SIG-M5 treated with dmso at 0.1 percent for 504 hours (cell line): ENCODE measurements at regions not wholly inside any gene's neighbourhood (a gene's known extent, or its start where the extent isn't known, plus 50 kb on each side); places are given as distances from the start of the nearest gene placed in this dataset.

ENCODE experiments used
- DNase-seq: peaks from one replicate; lab custom pipeline; 2025; ENCODE audit not compliant: unreplicated experiment; lab: John Stamatoyannopoulos, UW

GRCh38 chr1:69295265-69295664 lies 272.5 kb upstream of the LRRC7 start:
- DNase-seq = no peak

- DNase-seq = no peak
Observed at GRCh38 chr1:69305621-69306020, 262.1 kb upstream of the LRRC7 start.

DNA sequence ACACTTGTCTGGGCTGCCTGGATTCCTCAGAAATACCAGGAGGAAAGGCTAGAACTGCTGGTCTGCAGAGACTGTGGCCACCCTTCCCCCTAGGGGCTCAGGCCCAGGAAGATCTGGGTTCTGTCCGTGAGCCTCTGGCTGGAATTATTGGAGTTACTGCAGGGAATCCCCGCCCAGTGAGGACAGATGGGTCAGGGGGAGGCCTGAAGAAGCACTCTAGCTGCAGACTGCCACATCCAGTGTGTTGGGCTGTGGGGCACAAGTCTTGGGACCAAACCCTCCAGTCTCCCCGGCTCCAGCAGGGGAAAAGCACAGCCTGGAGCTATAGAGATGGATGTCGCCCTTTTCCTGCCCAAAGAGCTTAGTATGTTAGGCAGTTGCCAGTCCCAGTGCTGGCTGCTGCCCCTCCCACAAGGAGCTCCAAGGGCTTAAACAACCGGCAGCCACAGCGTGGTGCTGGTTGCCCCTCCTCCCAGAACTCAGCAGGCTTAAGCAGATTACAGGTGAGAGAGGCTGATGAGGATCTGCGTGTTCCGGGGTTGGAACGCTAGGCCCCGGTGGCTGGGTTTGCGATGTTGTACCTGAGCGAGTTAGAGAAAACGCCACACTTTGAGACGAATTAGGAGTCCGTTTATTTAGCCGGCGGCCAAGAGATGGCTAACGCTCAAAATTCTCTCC lies 255.5 kb upstream of the LRRC7 start:
- no peak for DNase-seq

DNA sequence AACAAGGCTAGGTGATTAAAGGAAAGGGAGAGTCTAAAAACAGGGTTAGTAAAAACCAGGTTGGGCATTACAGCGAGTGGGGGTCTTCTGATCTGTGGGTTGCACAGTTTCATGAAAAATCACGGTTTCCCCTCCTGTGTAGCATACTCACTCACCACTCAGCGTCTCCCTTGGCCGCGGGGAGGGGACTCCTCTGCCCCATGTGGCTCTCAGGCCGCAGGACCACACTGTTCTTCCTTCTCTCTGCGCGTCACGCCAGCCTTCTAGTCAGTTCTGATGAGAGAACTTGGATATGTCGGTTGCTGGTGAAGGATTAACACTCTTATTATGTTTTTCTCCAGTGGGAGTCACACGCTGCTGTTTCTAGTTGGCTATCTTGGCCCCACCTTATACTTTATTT lies 254.6 kb upstream of the LRRC7 start:
- DNase-seq = no peak

GRCh38 chr1:69315416-69315815 lies 252.3 kb upstream of the LRRC7 start:
- DNase-seq = no peak

- DNase-seq = no peak
Observed at GRCh38 chr1:69315823-69316222, 251.9 kb upstream of the LRRC7 start.

GRCh38 chr1:69319287-69319686 lies 248.4 kb upstream of the LRRC7 start:
- no peak for DNase-seq

DNA sequence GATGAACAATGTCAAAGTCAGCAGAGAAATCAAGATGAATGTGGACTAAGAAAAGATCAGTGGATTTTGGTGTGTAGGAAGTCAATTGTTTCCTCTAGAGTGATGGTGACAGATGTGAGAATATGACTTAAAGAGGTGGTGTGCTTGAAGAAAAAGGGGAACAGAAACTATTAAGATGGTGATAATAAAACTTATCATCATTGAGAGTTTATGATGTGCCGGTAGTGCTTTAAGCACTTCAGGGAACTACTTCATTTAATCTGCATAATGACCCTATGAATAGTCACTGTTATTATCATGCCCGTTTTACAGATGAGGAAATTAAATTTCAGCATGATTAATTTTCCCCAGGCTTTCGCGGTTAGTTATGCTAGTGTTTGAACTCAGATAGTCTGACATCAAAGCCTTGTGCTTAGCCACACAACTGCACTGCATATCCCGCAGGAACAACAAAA lies 246.9 kb upstream of the LRRC7 start:
- no peak for DNase-seq

DNA sequence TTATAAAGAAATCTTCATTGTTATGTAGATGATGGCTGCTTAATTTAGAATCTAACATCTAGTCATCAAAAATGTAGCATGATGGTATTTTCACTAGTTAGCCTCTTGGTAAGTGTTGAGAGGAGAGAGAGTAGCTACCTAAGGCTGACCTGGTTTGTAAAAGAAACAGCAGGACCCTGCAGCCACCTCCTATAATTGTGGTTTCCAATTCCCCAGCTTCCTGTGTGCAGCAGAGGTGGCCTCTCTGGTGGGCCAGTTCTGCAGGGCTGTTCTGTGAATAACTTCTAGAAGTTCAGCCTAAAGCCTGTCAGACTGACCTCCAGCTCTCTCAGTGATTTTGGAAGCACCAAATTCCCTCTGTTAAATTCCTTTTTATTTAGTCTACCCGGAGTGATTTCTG lies 246.4 kb upstream of the LRRC7 start:
- no peak for DNase-seq

GRCh38 chr1:69328186-69328585 lies 239.5 kb upstream of the LRRC7 start:
- no peak for DNase-seq

DNA sequence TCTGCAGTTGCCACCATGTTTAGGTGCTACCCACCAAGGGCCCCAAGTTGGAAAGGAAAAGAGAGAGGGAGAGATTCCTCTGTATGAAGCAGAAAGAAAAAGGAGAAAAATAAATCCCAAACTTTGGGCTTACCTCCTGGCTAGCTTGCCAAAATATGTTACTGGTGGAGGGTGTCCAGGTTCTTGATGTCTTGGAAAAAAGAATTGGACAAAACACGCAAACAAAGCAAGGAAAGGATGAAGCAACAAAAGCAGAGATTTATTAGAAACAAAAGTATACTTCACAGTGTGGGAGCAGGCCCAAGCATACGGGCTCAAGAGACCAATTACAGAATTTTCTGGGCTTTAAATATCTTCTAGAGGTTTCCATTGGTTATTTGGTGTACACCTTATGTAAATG lies 204.5 kb upstream of the LRRC7 start:
- no peak for DNase-seq

DNA sequence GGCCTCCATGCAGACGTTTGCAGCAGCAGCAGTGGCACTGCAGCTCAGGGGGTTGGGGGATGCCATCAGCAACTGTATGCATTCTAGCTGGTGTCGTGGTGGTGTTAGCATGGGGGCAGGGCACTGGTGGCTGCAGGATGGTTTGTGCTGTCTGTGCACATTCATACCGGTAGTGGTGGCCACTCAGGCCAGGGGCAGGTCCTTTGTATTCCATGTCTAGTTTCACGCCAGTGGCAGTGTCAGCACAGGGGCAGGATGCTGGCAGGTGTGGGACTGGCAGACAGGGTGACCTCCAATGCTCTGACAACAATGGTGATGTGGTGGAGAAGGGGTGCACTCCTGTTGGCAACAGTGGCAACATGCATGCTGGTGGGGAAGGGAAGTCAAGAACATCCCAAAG lies 194.2 kb upstream of the LRRC7 start:
- DNase-seq = no peak

DNA sequence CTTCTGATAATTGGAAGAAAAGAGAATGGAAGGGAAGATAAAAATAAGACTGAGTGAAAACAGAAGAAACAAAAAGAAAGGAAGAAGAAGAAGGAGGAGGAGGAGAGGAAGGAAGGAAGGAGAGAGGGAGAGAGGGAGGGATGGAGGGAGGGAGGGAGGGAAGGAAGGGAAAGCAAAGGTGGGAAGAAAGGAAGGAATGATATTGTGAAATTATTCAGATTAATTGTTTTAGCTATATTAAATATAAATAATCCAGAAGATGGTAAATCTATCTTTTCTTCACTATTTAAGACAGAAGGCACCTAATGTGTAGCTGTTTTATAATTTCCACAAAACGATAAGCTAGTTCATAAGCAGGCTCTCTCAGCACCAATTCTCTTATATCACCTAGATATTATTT lies 191.3 kb upstream of the LRRC7 start:
- DNase-seq = no peak

DNA sequence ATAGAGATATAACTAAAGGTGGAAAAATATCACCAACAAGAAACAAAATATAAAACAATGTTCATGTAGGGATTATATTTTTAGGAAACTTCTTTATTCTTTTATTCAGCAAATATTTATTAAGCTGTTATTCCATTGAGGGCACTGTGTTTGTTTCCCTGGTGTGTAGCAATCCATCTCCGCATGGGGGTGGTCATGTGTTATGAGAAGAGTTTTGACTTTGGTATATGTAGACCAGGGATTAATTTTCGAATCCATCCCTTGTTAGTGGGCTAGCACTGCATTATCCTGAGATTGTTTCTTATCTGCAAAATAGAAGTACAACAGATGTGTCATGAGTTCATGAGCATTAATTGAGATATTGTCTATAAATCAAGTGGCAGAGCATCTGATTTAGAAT lies 190.2 kb upstream of the LRRC7 start:
- DNase-seq = no peak

DNA sequence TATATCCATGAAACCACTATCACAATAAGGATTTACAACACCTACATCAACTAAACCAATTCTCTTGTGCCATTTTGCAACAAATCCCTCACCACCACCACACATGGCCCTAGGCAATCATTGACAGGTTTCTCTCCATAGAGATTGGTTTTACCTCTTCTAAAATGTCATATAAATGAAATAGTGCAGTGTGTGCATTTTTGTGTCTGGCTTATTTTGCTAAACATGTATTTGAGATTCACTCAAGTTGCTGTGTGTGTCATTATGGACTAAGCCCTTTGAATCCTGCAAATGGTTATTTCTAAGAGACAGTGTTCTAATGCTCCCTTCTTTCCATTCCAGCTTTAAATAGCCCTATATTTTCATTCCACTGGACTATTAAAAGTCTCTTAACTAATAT lies 179.7 kb upstream of the LRRC7 start:
- no peak for DNase-seq

DNA sequence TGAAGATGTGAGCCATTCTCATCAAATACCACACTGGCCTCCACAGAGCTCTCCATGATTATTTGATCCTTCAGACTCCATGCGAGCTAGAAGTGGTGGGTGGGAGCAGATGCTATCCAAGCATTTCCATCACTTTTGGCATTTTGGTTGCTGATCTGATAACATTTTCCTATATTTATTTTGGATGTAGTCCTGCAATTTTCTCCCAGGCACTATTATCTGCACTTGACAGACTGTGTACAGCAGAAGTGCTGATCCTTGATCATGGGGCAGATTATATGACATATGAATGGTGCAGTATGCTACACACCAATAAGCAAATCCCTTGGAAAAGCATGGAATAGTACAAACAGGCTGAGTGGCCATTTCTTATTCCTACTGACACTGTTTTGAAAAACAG lies 167.6 kb upstream of the LRRC7 start:
- no peak for DNase-seq

DNA sequence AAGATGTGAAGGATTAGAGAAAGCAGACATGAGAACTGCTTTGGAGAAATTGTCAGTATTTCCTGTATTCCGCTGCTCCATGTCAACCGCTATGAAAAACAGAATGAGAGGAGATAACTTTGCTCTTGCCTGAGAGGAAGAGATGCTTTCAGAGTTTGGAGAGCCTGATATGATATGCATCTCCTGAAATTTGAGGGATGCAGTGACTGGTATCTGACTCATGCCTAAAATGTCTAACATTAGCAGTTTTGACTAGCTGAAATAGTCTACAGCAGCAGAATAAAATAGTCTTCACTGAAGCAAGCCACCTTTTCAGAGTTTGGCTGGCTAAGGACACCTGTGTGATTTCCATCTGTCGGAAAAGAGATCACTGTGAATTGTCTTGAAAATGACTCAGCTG lies 165.8 kb upstream of the LRRC7 start:
- no peak for DNase-seq

DNA sequence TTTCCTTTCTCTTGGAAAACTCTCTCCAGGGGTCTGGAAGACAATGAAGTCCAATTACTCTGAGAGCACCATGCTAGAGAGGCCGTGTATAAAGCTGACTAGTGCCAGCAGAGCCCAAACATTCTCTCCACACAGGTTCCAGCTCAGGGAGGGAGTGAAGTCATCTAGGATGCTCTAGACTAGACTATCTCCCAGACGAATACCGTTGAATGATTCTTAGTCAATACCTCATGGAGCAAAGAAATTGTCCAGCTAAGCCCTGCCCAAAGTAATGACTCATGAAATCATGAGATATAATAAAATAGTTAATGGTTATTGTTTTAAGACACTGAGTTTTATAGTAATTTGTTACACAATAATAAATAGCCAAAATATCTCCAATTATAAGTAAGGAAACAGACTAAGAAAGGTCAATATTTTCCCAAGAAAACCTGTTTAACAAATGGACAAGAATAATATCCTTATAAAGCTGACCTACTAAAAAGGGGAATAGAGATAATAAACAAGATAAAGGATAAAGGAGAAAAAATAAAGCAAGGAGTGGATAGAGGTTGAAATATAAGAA lies 163.9 kb upstream of the LRRC7 start:
- no peak for DNase-seq

DNA sequence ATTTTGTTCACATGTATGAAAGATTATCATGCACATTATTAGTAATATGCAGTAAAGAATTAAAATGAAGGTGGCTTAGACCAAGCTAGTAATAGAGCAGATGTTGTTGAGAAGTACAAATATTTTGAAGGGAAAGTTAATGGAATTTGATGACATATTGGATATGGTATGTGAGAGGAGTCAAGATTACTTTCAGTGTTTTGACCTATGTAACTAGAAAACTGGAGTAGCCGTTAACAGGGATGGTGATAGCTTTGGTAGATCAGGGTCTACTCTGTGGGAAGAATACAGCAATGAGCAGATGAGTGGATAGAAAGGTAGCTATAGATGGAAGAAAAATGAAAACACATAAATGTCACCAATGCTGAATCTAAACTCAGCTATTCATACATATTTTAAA lies 163.2 kb upstream of the LRRC7 start:
- no peak for DNase-seq

DNA sequence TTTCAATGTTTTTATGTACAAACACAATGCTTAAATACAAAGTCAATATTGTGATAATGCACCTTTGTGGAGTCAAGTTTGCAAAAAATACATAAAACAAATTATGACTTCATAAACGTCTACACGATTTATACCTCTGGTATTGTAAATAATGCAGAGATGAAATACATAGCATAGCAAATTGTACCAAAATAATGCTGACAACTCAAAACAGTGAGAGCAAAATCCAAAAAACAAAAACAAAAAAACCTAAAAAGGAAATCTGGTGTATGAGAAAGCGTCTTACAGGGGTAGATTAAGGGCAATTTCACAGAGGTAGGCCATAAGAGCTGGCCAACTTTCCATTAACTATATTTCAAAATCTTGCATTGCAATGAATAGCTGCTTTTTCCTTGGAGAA lies 161.5 kb upstream of the LRRC7 start:
- no peak for DNase-seq

DNA sequence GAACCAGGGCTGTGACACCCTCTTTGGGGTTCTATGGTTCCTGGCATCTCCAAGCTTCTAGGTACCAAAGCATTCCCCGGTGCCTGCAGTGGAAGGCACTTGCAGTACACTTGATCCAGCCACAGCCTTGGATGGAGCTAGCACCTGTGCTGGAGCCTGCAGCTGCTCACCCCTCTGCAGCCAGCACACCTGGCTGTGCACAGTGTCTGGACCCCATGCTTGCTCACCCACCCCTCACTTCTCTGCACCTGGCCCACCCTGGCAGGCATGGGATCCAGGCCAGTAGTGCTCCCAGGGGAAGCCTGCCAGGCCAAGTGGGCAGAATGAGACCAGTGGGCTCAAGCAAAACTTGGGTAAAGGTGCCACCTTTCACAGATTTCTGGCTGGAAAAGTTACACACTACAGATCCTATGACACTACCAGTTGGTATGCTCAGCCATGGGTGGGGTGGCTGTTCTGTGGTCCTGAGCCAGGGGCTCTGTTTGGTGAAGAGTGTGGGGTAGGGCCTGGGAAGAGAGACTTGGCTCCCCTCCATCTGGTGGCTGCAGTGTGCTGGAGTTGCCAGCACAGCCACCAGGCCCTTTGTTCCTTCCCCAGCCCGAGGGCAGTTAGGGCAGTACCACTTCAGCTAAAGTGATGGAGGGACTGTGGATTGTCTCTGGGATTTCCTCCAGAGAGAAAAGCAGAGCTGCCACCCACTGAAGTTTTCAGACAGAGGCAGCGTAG lies 157.8 kb upstream of the LRRC7 start:
- no peak for DNase-seq

- no peak for DNase-seq
Observed at GRCh38 chr1:69410457-69410850, 157.3 kb upstream of the LRRC7 start.

DNA sequence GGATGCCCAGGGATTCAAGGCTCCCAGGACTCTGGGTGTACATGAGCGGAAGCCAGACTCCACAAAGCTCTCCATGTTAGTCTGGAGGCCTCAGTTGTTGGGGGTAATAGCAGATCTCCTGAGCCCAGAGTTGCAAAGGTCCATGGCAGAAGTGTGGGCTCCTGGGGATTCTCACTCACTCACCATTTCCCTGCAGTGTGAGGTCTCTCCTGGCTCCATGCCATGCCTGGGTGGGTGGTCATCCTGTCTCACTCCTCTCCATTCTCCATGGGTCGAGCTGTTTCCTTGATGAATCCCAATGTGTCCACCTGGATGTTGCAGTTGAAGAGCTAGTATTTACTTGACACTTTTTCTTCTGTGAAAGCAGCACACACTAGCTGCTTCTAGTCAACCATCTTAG lies 156.8 kb upstream of the LRRC7 start:
- no peak for DNase-seq
